ENCODE measurements at regions not wholly inside any gene's neighbourhood (a gene's known extent, or its start where the extent isn't known, plus 50 kb on each side); places are given as distances from the start of the nearest gene placed in this dataset.
A peak's percentile ranks its signal among the peaks of the same experiment; 100 is the strongest.
"Not testable (repeated sequence)": the region's sequence is repeated elsewhere in the genome, so short reads cannot be mapped to it uniquely, and the experiment has no call there.

GRCh38 chr1:145553795-145554194 is 54.0 kb upstream of the GPR89A start:
- not testable (repeated sequence) for DNase-seq (ENCODE audit: low read depth)

GRCh38 chr1:145545055-145545454 is 62.7 kb upstream of the GPR89A start:
- peak; percentile 5 for DNase-seq (ENCODE audit: low read depth)

DNA sequence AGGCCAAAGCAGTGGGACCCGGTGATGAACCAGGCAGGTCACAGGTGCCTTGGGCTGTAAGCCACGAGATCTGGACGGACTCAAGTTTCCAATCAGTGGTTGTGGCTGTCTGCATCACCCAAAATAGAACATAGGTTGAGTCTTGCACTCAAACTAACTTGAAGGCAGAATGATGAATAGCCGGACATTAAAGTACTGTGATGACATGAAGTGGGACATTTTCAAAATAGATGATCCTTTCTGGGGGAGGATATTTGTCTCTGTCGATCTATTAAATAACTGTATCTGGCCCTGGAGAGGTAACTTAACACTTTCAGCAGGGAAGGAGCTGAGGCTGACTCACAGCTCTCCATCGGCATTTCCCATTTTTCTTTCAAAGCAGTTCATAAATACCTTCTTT is 66.1 kb upstream of the GPR89A start:
- peak; percentile 11 for DNase-seq (ENCODE audit: low read depth)

GRCh38 chr1:145541246-145541645 is 66.5 kb upstream of the GPR89A start:
- peak; percentile 61 for DNase-seq (ENCODE audit: low read depth)

DNA sequence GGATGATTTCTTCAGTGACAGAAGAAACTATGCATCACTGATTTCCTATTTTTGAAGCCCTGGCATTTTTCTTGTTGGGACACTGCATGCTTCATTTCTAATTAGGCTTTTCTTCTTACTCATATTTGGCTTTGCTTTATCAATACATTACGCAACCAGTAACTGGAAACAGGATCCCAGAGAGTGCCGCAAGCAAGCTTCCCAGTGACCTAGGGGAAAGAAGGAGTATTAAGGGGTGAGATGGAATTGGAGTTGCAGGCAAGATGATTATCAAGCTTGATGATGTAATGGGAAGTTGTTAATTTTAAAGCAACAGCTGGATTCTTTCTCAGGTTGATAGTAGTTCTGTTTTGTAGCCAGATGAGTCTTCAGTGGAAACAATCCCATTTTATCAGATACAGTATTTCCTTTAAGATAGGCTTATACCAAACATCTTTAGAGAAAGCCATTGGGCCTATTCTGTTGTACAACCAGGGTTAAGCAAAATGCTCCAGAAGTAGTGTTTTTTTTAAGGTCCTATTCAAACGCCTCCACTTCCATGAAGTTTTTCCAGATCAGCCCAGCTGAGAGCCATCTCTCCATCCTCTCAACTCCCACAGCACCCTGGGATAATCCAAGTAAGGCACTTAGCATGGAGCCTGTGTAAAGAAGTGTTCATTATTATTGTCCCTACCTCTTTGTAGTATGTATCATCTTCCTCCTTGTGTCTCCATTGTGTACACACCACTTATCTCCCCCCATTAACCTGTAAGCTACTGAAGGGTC is 69.5 kb upstream of the GPR89A start:
- peak; percentile 23 for DNase-seq (ENCODE audit: low read depth)

DNA sequence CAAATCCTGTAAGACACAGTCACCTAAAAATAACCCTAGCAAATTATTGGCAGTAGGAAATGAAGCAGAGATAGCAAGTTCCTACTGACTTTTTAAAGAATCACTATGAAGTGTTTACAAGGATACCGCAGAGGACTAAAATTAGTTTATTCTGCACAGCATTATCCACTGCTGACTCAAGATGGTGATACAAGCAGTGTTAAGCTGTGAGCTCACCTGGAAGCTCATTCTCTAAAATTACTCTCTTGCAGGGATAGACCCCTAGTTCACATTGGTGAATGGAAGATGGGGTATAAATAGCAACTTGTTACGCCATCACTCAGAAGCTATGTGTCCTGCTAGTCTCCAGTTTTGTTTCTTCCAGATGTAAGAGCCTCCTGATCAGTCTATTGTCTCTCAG is 70.8 kb upstream of the GPR89A start:
- peak; percentile 20 for DNase-seq (ENCODE audit: low read depth)

GRCh38 chr1:145535461-145535860 is 72.3 kb upstream of the GPR89A start:
- peak; percentile 41 for DNase-seq (ENCODE audit: low read depth)

GRCh38 chr1:145528068-145528564 is 79.7 kb upstream of the GPR89A start:
- DNase-seq (ENCODE audit: low read depth), result not testable (repeated sequence)

- not testable (repeated sequence) for DNase-seq (ENCODE audit: low read depth)
Measured at GRCh38 chr1:145520159-145520558, 87.6 kb upstream of the GPR89A start.

GRCh38 chr1:145519302-145519701 is 88.5 kb upstream of the GPR89A start:
- DNase-seq (ENCODE audit: low read depth), result not testable (repeated sequence)

- not testable (repeated sequence) for DNase-seq (ENCODE audit: low read depth)
Measured at GRCh38 chr1:145513017-145513416, 87.6 kb upstream of the NBPF20 start.

- DNase-seq (ENCODE audit: low read depth), result not testable (repeated sequence)
Measured at GRCh38 chr1:145508053-145508452, 82.7 kb upstream of the NBPF20 start.

DNA sequence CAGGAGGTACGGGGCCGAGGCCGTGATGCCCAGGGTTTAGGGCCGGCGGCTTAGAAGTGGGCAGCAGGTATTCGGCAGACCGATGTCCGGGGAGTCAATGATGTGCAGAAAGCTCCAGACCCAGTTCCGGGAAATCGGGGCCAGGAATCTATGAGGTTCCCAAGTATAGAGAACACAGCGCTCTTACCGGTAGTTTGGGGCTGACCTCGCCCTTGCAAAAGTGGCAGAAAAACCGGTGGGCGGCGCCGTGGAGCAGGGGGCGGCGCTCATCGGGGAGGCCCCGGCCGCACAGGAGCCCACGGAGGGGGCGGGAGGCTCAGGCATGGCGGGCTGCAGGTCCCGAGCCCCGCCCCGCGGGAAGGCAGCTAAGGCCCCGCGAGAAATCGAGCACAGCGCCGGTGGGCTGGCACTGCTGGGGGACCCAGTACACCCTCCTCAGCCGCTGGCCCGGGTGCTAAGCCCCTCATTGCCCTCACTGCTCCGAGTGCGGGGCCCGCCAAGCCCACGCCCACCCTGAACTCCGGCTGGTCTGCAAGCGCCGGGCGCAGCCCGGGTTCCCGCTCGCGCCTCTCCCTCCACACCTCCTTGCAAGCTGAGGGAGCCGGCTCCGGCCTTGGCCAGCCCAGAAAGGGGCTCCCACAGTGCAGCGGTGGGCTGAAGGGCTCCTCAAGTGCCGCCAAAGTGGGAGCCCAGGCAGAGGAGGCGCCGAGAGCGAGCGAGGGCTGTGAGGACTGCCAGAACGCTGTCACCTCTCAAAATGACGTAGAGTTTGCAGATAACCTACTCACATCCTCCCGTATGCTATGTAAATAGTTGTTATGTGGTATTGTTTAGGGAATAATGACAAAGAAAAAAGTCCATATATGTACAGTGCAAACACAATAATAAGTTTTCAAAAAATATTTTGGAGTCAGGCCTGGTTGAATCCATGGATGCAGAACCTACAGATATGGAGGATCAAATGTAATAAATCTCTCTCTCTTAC is 80.6 kb upstream of the NBPF20 start:
- not testable (repeated sequence) for DNase-seq (ENCODE audit: low read depth)

GRCh38 chr1:145504834-145505413 is 79.5 kb upstream of the NBPF20 start:
- DNase-seq (ENCODE audit: low read depth), result not testable (repeated sequence)

GRCh38 chr1:145504310-145504709 is 78.9 kb upstream of the NBPF20 start:
- DNase-seq (ENCODE audit: low read depth), result not testable (repeated sequence)

DNA sequence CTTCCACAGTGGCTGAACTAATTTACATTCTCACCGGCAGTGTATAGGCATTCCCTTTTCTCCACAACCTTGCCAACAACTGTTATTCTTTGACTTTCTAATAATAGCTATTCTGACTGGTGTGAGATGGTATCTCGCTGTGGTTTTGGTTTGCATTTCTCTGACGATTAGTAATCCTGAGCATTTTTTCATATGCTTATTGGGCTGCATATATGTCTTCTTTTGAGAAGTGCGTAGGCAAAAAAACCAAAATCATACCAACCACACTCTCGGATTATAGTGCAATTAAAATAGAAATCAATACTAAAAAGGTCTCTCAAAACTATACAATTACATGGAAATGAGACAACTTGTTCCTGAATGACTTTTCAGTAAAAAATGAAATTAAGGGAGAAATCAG is 74.8 kb upstream of the NBPF20 start:
- not testable (repeated sequence) for DNase-seq (ENCODE audit: low read depth)

GRCh38 chr1:145495077-145495871 is 69.9 kb upstream of the NBPF20 start:
- not testable (repeated sequence) for DNase-seq (ENCODE audit: low read depth)

GRCh38 chr1:145488193-145488933 is 63.0 kb upstream of the NBPF20 start:
- not testable (repeated sequence) for DNase-seq (ENCODE audit: low read depth)

DNA sequence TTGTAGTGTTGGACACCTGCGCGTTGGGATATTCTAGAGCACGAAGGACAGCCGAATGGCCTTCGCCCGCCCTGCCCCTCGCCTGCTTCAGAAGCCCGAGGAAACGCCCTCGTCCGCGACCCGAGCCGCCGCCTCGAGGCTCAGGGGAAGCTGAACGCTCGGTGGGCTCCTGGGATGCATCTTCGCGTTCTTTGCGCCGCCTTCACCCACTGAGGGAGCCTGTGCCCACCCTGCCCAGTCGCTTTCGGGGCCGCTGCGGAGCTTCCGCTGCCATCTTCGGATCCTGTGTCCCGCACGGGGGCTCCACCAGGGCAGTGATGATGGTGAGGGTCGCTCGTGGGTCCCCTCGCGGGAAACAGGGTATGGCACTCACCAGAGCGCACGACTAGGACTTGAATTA is 61.8 kb upstream of the NBPF20 start:
- not testable (repeated sequence) for DNase-seq (ENCODE audit: low read depth)

GRCh38 chr1:145484257-145484656 is 58.9 kb upstream of the NBPF20 start:
- DNase-seq (ENCODE audit: low read depth), result not testable (repeated sequence)

Measured in RPMI7951 (cell line).